SK-N-SH treated with all-trans-retinoic acid at 6 μM for 48 hours (cell line): ENCODE measurements at regions not wholly inside any gene's neighbourhood (a gene's known extent, or its start where the extent isn't known, plus 50 kb on each side); places are given as distances from the start of the nearest gene placed in this dataset.

Experiments
- ARNTL ChIP-seq: fragments of 450-650 bp; formaldehyde crosslinking; IDR thresholded peaks from 2 replicates; pipeline ENCODE4 v1.5.0; 2020; ENCODE audit warnings: low read depth, mild to moderate bottlenecking, moderate library complexity, borderline replicate concordance
- CREB5 ChIP-seq: fragments of 250-450 bp; sonication (Bioruptor Pico); IDR thresholded peaks from 2 replicates; pipeline ENCODE4 v1.5.1; 2020; ENCODE audit warnings: low read depth, mild to moderate bottlenecking, moderate library complexity
- PATZ1 ChIP-seq: fragments of 250-450 bp; sonication (Bioruptor Pico); IDR thresholded peaks from 2 replicates; pipeline ENCODE4 v1.8.0; 2020; ENCODE audit warnings: mild to moderate bottlenecking, moderate library complexity, borderline replicate concordance
- PPARA ChIP-seq: fragments of 250-450 bp; sonication (Bioruptor Pico); IDR thresholded peaks from 2 replicates; pipeline ENCODE4 v1.5.0; 2020; ENCODE audit warnings: mild to moderate bottlenecking, borderline replicate concordance
- RARB ChIP-seq: fragments of 250-450 bp; sonication (Bioruptor Pico); IDR thresholded peaks from 2 replicates; pipeline ENCODE4 v1.8.0; 2021; ENCODE audit warnings: mild to moderate bottlenecking, moderate library complexity
- TOX ChIP-seq: fragments of 250-450 bp; sonication (Bioruptor Pico); IDR thresholded peaks from 2 replicates; pipeline ENCODE4 v1.8.0; 2021; ENCODE audit warnings: mild to moderate bottlenecking, moderate library complexity, borderline replicate concordance
- ZFP3 ChIP-seq: fragments of 250-450 bp; sonication (Bioruptor Pico); IDR thresholded peaks from 2 replicates; pipeline ENCODE4 v1.5.0; 2020; ENCODE audit warnings: mild to moderate bottlenecking, moderate library complexity
- ZNF8 ChIP-seq: fragments of 450-650 bp; formaldehyde crosslinking; IDR thresholded peaks from 2 replicates; pipeline ENCODE4 v1.5.0; 2020; ENCODE audit warnings: mild to moderate bottlenecking, moderate library complexity

DNA sequence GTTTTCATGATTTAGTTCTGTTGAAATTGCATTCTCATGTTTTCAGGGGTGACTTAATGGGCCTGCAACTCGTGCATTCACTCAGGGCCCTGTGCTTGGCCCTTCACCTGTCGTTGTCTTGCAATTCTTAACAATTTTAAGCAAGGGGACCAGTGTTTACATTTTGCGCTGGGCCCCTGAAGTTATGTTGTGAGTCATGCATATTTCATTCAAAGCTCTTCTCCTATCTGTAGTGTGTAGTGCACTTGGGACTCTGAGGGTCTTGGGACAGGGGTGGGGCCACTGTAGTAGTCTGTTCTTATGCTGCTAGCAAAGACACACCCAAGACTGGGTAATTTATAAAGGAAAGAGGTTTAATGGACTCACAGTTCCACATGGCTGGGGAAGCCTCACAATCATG is 211.2 kb upstream of the RXFP2 start:
- no peak for TF ChIP-seq ZFP3 (CRISPR knock-in tag)
- no peak for TF ChIP-seq PPARA (CRISPR knock-in tag)
- no peak for TF ChIP-seq PATZ1 (CRISPR knock-in tag)
- no peak for TF ChIP-seq ARNTL (CRISPR knock-in tag)
- TF ChIP-seq RARB (CRISPR knock-in tag), result no peak
- no peak for TF ChIP-seq CREB5
- TF ChIP-seq ZNF8 (CRISPR knock-in tag), result no peak
- no peak for TF ChIP-seq TOX (CRISPR knock-in tag)
